HG03457 (cell line): ENCODE measurements at regions not wholly inside any gene's neighbourhood (a gene's known extent, or its start where the extent isn't known, plus 50 kb on each side); places are given as distances from the start of the nearest gene placed in this dataset.
"Not testable (repeated sequence)": the region's sequence is repeated elsewhere in the genome, so short reads cannot be mapped to it uniquely, and the experiment has no call there.

ENCODE experiments used
- ATAC-seq: cut with Tn5 transposase; IDR thresholded peaks from one replicate; pipeline ENCODE4 v1.9.1; 2021; ENCODE audit warnings: moderate number of reproducible peaks; ENCODE audit not compliant: unreplicated experiment

- ATAC-seq: no peak
Observed at GRCh38 chr1:244291236-244292201, 160.2 kb downstream of the ADSS2 start.

- no peak for ATAC-seq
Observed at GRCh38 chr1:244294599-244295224, 157.0 kb downstream of the ADSS2 start.

GRCh38 chr1:244296003-244296402 is 155.7 kb downstream of the ADSS2 start:
- no peak for ATAC-seq

- no peak for ATAC-seq
Observed at GRCh38 chr1:244296447-244296846, 155.3 kb downstream of the ADSS2 start.

GRCh38 chr1:244297087-244297486 is 154.6 kb downstream of the ADSS2 start:
- ATAC-seq: no peak

- no peak for ATAC-seq
Observed at GRCh38 chr1:244297616-244298015, 154.1 kb downstream of the ADSS2 start.

- not testable (repeated sequence) for ATAC-seq
Observed at GRCh38 chr1:244300029-244300375, 151.7 kb downstream of the ADSS2 start.

- no peak for ATAC-seq
Observed at GRCh38 chr1:244301595-244302130, 150.0 kb downstream of the ADSS2 start.

- no peak for ATAC-seq
Observed at GRCh38 chr1:244302876-244303609, 148.7 kb downstream of the ADSS2 start.

GRCh38 chr1:244303610-244303969 is 148.1 kb downstream of the ADSS2 start:
- ATAC-seq: no peak

GRCh38 chr1:244304156-244304555 is 147.6 kb downstream of the ADSS2 start:
- ATAC-seq: no peak

GRCh38 chr1:244304656-244305055 is 147.1 kb downstream of the ADSS2 start:
- no peak for ATAC-seq

- ATAC-seq: no peak
Observed at GRCh38 chr1:244305776-244306341, 145.8 kb downstream of the ADSS2 start.

- ATAC-seq: no peak
Observed at GRCh38 chr1:244306544-244306943, 145.2 kb downstream of the ADSS2 start.

GRCh38 chr1:244309191-244309590 is 142.5 kb downstream of the ADSS2 start:
- not testable (repeated sequence) for ATAC-seq

GRCh38 chr1:244311784-244312532 is 139.8 kb downstream of the ADSS2 start:
- ATAC-seq: no peak

- ATAC-seq: no peak
Observed at GRCh38 chr1:244313346-244313745, 138.4 kb downstream of the ADSS2 start.

GRCh38 chr1:244314921-244315559 is 136.7 kb downstream of the ADSS2 start:
- ATAC-seq: no peak

GRCh38 chr1:244315996-244316395 is 135.7 kb downstream of the ADSS2 start:
- ATAC-seq: no peak

- no peak for ATAC-seq
Observed at GRCh38 chr1:244316407-244316806, 135.3 kb downstream of the ADSS2 start.
